Stimulated activated CD4-positive, alpha-beta T cell treated with anti-CD3 and anti-CD28 coated beads, TNF-alpha, amount 100 ng/mL, for 24 hours (primary cell): ENCODE measurements at regions not wholly inside any gene's neighbourhood (a gene's known extent, or its start where the extent isn't known, plus 50 kb on each side); places are given as distances from the start of the nearest gene placed in this dataset.
"Not testable (repeated sequence)": the region's sequence is repeated elsewhere in the genome, so short reads cannot be mapped to it uniquely, and the experiment has no call there.

Experiments used
- DNase-seq, 3 experiments: peaks; one replicate each; pipeline ENCODE4 v3.0.0-alpha.2; 2020; ENCODE audit warnings: low read depth in 3 of 3

GRCh38 chr4:85165808-85166207 is 199.3 kb upstream of the WDFY3 start:
- DNase-seq: no peak

DNA sequence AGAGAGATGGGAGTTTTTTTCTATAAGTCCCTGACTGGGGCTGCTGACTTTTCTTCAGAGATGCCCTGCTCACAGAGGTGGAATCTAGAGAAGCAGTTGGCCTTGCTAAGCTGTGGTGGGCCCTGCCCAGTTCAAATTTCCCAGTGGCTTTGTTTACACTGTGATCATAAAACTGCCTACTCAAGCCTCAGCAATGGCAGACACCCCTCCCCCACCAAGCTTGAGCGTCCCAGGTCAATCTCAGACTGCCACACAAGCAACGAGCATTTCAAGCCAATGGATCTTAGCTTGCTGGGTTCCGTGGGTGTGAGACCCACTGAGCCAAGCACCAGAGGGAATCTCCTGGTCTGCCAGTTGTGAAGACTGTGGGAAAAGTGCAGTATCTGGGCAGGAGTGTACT is 199.8 kb upstream of the WDFY3 start:
- no peak for DNase-seq

GRCh38 chr4:85168234-85168834 is 201.8 kb upstream of the WDFY3 start:
- no peak for DNase-seq

DNA sequence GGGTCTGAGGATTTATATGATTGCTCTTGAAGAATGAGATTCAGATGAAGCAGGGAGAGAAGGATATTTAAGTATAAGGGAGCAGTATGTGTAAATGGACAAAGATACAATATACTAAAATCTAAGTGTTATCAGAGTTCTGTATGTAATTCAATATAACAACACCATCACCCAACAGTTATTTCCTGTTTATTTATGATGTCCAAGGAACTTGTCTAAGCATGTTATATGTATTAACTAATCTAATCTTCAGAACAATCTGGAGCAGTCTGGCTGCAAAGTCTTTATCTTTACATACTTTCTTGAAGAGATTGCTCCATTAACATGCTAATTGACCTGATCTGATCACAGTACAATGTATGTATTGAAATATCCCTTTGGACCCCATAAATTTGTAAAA is 203.8 kb upstream of the WDFY3 start:
- DNase-seq: no peak

- DNase-seq: no peak
Observed at GRCh38 chr4:85175190-85175589, 208.7 kb upstream of the WDFY3 start.

DNA sequence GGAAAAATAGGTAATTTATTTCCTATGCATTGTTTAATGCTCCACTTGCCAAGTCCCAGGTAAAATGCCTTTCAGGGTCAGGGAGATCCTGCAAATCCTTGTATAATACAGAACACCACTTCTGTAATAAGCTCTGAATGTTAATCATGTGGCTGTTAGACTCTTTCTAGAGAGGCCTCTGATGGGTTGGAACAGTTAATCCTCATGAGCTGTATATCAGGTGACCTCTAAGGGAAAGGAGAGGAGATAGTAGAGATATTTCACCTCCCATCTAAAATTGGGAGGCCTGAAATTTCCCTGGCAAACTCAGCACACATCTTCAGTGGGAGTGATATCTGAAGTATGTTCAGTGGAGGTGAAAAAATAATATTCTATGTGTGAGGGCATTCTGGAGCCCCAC is 210.6 kb upstream of the WDFY3 start:
- DNase-seq: no peak

- DNase-seq: no peak
Observed at GRCh38 chr4:85177679-85178078, 211.2 kb upstream of the WDFY3 start.

- no peak for DNase-seq
Observed at GRCh38 chr4:85180533-85180932, 214.0 kb upstream of the WDFY3 start.

GRCh38 chr4:85187106-85187505 is 220.6 kb upstream of the WDFY3 start:
- DNase-seq: no peak

DNA sequence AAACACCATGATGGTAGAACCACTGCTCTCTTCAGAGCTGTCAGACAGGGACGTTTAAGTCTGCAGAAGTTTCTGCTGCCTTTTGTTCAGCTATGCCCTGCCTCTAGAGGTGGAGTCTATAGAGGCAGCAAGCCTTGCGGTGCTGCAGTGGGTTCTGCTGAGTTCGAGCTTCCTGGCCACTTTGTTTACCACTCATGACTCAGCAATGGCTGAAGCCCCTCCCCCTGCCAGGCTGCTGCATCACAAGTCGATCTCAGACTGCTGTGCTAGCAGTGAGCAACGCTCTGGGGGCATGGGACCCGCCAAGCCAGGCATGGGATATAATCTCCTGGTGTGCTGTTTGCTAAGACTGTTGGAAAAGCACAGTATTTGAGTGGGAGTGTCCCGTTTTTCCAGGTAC is 229.5 kb upstream of the WDFY3 start:
- DNase-seq: not testable (repeated sequence)

GRCh38 chr4:85200106-85200505 is 233.6 kb upstream of the WDFY3 start:
- no peak for DNase-seq

DNA sequence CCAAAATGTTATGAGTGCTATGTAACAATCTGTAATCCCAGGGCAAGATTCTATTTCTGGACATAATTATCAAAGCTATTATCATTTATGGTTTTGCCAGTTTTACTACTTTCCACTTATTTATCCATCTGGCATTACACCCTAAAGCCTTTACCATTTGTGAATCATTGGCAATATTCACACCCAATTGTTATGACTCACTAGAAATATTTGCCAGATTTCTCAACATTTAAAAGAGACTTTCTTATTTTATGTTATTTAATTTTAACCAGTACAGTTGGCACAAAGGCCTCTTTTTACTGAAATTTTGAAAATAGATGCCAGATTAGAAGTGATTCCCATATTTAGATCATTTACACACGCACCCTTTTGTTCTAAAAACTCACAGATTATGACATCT is 242.7 kb upstream of the WDFY3 start:
- DNase-seq: no peak

DNA sequence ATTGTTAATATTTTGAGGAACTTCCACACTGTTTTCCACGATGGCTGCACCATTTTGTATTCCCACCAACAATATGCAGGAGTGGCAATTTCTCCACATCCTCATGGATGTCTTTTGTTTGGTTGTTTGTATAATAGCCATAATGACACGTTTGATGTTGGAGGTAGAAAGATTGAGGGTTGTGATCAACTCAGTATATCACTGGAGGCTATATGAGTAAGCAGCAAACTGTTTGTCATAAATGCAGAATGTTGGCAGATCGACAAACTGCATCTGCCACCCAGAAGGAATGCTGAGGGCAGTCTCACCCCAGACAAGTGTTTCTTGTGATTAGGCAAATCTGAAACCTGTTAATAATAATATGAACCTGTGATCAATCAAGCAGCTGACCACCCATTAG is 243.9 kb upstream of the WDFY3 start:
- no peak for DNase-seq

DNA sequence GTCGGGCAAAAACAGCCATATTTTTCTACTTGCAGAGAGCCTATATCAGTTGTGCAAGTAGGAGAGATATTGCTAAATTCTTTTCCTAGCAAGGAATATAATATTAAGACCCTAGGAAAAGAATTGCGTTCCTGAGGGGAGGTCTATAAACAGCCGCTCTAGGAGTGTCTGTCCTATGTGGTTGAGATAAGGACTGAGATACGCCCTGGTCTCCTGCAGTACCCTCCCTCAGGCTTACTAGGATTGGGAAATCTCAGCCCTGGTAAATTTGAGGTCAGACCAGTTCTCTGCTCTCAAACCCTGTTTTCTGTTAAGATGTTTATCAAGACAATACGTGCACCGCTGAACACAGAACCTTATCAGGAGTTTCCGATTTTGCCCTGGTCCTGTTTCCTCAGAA is 250.1 kb upstream of the WDFY3 start:
- DNase-seq: not testable (repeated sequence)

- no peak for DNase-seq
Observed at GRCh38 chr4:85218756-85219155, 252.3 kb upstream of the WDFY3 start.

GRCh38 chr4:85221606-85222005 is 253.3 kb upstream of the ARHGAP24 start:
- no peak for DNase-seq

- DNase-seq: no peak
Observed at GRCh38 chr4:85222561-85222960, 252.4 kb upstream of the ARHGAP24 start.

GRCh38 chr4:85228264-85228663 is 246.7 kb upstream of the ARHGAP24 start:
- no peak for DNase-seq

GRCh38 chr4:85233516-85233915 is 241.4 kb upstream of the ARHGAP24 start:
- DNase-seq: no peak

- no peak for DNase-seq
Observed at GRCh38 chr4:85243857-85244256, 231.1 kb upstream of the ARHGAP24 start.

GRCh38 chr4:85244638-85245037 is 230.3 kb upstream of the ARHGAP24 start:
- DNase-seq: no peak

- DNase-seq: no peak
Observed at GRCh38 chr4:85246055-85246454, 228.9 kb upstream of the ARHGAP24 start.

DNA sequence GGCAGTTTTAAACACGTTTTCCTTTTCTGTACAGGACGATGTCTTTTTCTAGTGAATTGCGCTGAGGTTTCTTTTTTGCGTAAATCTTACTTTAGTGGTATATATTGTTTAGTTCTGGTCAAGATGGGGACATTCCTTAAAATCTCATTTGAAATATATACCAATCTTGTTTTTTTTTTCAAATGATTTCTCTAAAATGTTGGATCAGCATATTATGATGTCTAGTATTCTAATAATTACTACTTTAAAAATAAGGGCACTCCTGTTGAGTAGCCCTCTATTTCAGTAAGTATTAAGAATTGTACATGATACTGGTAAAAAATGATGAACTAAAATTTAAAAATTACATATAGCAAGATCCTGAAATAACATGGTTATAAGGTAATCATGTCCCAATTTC is 224.1 kb upstream of the ARHGAP24 start:
- no peak for DNase-seq

DNA sequence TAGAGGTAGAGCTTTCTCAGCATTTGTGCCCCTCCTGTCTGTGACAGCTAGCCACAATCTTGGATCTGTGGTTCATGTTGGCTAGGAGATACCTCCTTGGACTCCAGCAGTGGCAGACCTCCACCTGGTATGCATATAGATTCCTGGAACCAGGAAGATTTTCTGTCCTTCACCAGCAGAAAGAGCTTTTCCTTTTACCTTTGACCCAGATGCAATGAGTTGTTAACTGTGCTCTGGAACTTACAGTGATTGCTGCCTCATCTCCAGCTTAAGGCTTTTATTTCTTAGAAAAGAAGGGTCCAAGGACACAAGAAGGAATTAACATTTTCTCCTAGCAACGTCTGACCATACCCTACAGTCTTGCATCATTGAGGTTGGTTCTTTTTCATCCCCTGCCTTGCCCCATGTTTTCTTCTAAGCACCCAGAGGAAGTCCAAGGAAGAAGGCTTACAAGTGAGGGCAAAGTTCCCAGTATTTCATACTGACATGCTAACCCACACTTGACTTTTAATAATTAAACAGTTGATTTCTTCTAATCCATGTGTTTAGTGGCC is 217.1 kb upstream of the ARHGAP24 start:
- no peak for DNase-seq
